ENCODE measurements at regions not wholly inside any gene's neighbourhood (a gene's known extent, or its start where the extent isn't known, plus 50 kb on each side); places are given as distances from the start of the nearest gene placed in this dataset.

GRCh38 chr5:148903587-148903986 is 77.2 kb downstream of the ADRB2 start:
- Histone ChIP-seq H3K27ac (ENCODE audit: low read depth, low read length, severe bottlenecking) (no peak overlapping the region), H3K36me3 (ENCODE audit: control insufficient read depth, insufficient read depth, low read length) (no peaks in the 10 kb centered on the region), H3K9me3 (ENCODE audit: control insufficient read depth, low read length) (no peaks in the 10 kb centered on the region), H3K4me1 (ENCODE audit: control insufficient read depth, insufficient read depth, low read length, poor library complexity, severe bottlenecking) (no peaks in the 10 kb centered on the region), H3K4me3 (ENCODE audit: extremely low read depth, insufficient read depth, low read length, poor library complexity, severe bottlenecking) (no peak overlapping the region)
- 84 to 86% methylated on average over 2 of the region's 2 CpGs for WGBS, 2 experiments (ENCODE audit: insufficient coverage in 2 of 2)

- Histone ChIP-seq H3K4me1 (ENCODE audit: control insufficient read depth, insufficient read depth, low read length, poor library complexity, severe bottlenecking) (no peaks in the 10 kb centered on the region), H3K27ac (ENCODE audit: low read depth, low read length, severe bottlenecking) (no peak overlapping the region), H3K36me3 (ENCODE audit: control insufficient read depth, insufficient read depth, low read length) (no peaks in the 10 kb centered on the region), H3K9me3 (ENCODE audit: control insufficient read depth, low read length) (no peaks in the 10 kb centered on the region), H3K4me3 (ENCODE audit: extremely low read depth, insufficient read depth, low read length, poor library complexity, severe bottlenecking) (no peak overlapping the region)
- WGBS, 2 experiments (ENCODE audit: insufficient coverage in 2 of 2) = 88 to 100% methylated on average over 1 of the region's 1 CpG
These were observed 78.0 kb downstream of the ADRB2 start for GRCh38 chr5:148904440-148904839.

DNA sequence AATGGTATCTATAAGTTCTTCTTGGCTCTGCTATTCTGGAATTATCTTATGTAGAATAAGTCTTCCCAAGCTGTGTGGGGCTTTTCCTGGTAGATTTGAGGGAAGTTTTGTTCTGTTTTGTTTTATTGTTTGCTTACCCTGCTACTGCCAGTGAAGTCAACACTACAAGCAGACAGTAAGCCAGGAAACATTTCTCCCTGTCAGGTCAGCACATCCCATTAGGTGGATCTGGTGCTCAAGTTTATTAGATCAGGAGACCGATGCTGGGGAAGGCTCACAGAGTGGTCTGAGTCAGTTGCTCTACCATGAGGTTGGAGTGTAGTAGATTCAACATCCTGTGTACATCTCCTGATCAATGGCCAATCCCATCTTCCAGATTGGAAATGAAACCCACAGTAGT is 79.1 kb downstream of the ADRB2 start:
- H3K27ac ChIP-seq (ENCODE audit: low read depth, low read length, severe bottlenecking) = no peak overlapping the region
- H3K36me3 ChIP-seq (ENCODE audit: control insufficient read depth, insufficient read depth, low read length) = no peaks in the 10 kb centered on the region
- H3K4me1 ChIP-seq (ENCODE audit: control insufficient read depth, insufficient read depth, low read length, poor library complexity, severe bottlenecking) = no peaks in the 10 kb centered on the region
- H3K9me3 ChIP-seq (ENCODE audit: control insufficient read depth, low read length) = no peaks in the 10 kb centered on the region
- no CpG with 5 or more reads among the region's 1 CpG for WGBS, 2 experiments (ENCODE audit: insufficient coverage in 2 of 2)
- no peak overlapping the region for H3K4me3 ChIP-seq (ENCODE audit: extremely low read depth, insufficient read depth, low read length, poor library complexity, severe bottlenecking)

DNA sequence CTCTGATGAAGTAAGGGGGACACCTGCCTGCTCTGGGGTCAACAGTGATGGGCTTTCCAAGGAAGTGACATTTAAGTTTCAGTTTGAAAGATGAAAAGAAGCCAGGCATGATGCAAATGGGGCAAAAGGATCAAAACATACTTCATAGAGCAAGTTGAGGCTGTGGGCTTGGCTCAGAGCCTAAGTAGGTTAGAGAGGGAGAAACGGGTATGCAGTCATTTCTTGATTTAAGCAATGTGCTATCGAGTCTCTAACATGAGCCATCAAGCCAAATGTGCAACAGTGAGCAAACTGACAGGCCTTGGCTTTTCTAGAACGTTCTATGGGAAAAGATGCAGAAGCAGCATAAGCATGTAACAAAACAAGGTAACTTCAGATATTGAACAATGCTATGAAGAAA is 80.6 kb downstream of the ADRB2 start:
- H3K36me3 ChIP-seq (ENCODE audit: control insufficient read depth, insufficient read depth, low read length) = no peaks in the 10 kb centered on the region
- no peak overlapping the region for H3K27ac ChIP-seq (ENCODE audit: low read depth, low read length, severe bottlenecking)
- no peak overlapping the region for H3K4me3 ChIP-seq (ENCODE audit: extremely low read depth, insufficient read depth, low read length, poor library complexity, severe bottlenecking)
- no peaks in the 10 kb centered on the region for H3K9me3 ChIP-seq (ENCODE audit: control insufficient read depth, low read length)
- peaks cover 1% of the 10 kb centered on the region for H3K4me1 ChIP-seq (ENCODE audit: control insufficient read depth, insufficient read depth, low read length, poor library complexity, severe bottlenecking)
- 88 to 92% methylated on average over 3 of the region's 3 CpGs for WGBS, 2 experiments (ENCODE audit: insufficient coverage in 2 of 2)

DNA sequence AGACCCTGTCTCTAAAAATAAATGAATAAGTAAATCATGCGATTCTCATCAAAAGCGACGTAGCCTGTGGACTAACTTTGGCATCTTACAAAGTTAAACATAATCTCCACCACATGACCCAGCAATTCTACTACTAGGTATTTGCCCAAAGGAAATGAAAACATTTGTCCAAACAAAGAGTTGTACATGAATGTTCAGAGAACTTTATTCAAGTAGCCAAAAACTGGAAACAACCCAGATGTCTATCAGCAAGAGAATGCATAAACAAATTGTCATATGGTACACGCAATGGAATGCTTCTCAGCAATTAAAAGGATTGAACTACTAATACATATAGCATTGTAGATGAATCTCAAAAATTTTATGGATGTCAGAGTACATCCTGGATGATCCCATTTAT is 82.6 kb downstream of the ADRB2 start:
- Histone ChIP-seq H3K4me1 (ENCODE audit: control insufficient read depth, insufficient read depth, low read length, poor library complexity, severe bottlenecking) (peaks cover 18% of the 10 kb centered on the region), H3K27ac (ENCODE audit: low read depth, low read length, severe bottlenecking) (no peak overlapping the region), H3K9me3 (ENCODE audit: control insufficient read depth, low read length) (no peaks in the 10 kb centered on the region), H3K4me3 (ENCODE audit: extremely low read depth, insufficient read depth, low read length, poor library complexity, severe bottlenecking) (no peak overlapping the region), H3K36me3 (ENCODE audit: control insufficient read depth, insufficient read depth, low read length) (no peaks in the 10 kb centered on the region)
- 90 to 100% methylated on average over 2 to 3 of the region's 4 CpGs for WGBS, 2 experiments (ENCODE audit: insufficient coverage in 2 of 2)

- H3K4me3 ChIP-seq (ENCODE audit: extremely low read depth, insufficient read depth, low read length, poor library complexity, severe bottlenecking) = no peak overlapping the region
- H3K9me3 ChIP-seq (ENCODE audit: control insufficient read depth, low read length) = no peaks in the 10 kb centered on the region
- no peaks in the 10 kb centered on the region for H3K36me3 ChIP-seq (ENCODE audit: control insufficient read depth, insufficient read depth, low read length)
- no peak overlapping the region for H3K27ac ChIP-seq (ENCODE audit: low read depth, low read length, severe bottlenecking)
- WGBS, 2 experiments (ENCODE audit: insufficient coverage in 2 of 2) = 100% methylated on average over 1 of the region's 1 CpG
- H3K4me1 ChIP-seq (ENCODE audit: control insufficient read depth, insufficient read depth, low read length, poor library complexity, severe bottlenecking) = peaks cover 25% of the 10 kb centered on the region
These were observed 83.4 kb downstream of the ADRB2 start for GRCh38 chr5:148909766-148910165.

GRCh38 chr5:148910216-148910615 is 83.8 kb downstream of the ADRB2 start:
- 94 to 95% methylated on average over 3 to 4 of the region's 4 CpGs for WGBS, 2 experiments (ENCODE audit: insufficient coverage in 2 of 2)
- Histone ChIP-seq H3K27ac (ENCODE audit: low read depth, low read length, severe bottlenecking) (no peak overlapping the region), H3K9me3 (ENCODE audit: control insufficient read depth, low read length) (no peaks in the 10 kb centered on the region), H3K4me1 (ENCODE audit: control insufficient read depth, insufficient read depth, low read length, poor library complexity, severe bottlenecking) (peaks cover 30% of the 10 kb centered on the region), H3K4me3 (ENCODE audit: extremely low read depth, insufficient read depth, low read length, poor library complexity, severe bottlenecking) (no peak overlapping the region), H3K36me3 (ENCODE audit: control insufficient read depth, insufficient read depth, low read length) (no peaks in the 10 kb centered on the region)

GRCh38 chr5:148910686-148911361 is 84.4 kb downstream of the ADRB2 start:
- WGBS, 2 experiments (ENCODE audit: insufficient coverage in 2 of 2) = 82 to 84% methylated on average over 6 to 7 of the region's 8 CpGs
- H3K4me3 ChIP-seq (ENCODE audit: extremely low read depth, insufficient read depth, low read length, poor library complexity, severe bottlenecking) = no peak overlapping the region

DNA sequence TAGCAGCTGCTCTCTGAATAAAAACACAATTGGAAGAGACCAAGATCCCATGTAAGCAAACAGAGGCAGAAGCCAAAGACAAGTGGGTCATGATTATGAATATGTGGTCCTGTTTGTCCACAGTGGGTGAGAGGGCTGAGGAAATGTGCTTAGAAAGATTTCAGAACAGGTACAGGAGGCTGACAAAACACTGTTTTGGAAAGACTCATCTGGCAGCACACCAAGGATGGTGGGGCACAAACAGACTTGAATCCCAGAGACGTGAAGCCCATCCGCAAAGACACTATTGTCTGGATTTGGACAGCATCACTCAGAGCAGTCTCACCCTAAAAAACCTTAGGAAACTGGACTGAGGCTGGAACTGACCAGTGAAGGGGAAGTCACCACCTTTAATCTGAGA is 85.0 kb downstream of the ADRB2 start:
- Histone ChIP-seq H3K27ac (ENCODE audit: low read depth, low read length, severe bottlenecking) (no peak overlapping the region), H3K4me1 (ENCODE audit: control insufficient read depth, insufficient read depth, low read length, poor library complexity, severe bottlenecking) (peaks cover 36% of the 10 kb centered on the region), H3K36me3 (ENCODE audit: control insufficient read depth, insufficient read depth, low read length) (no peaks in the 10 kb centered on the region), H3K9me3 (ENCODE audit: control insufficient read depth, low read length) (no peaks in the 10 kb centered on the region), H3K4me3 (ENCODE audit: extremely low read depth, insufficient read depth, low read length, poor library complexity, severe bottlenecking) (no peak overlapping the region)
- 82 to 100% methylated on average over 2 of the region's 2 CpGs for WGBS, 2 experiments (ENCODE audit: insufficient coverage in 2 of 2)

More at GRCh38 chr5:148910686-148911361, 84.4 kb downstream of the ADRB2 start:
- Histone ChIP-seq H3K36me3 (ENCODE audit: control insufficient read depth, insufficient read depth, low read length) (no peaks in the 10 kb centered on the region), H3K27ac (ENCODE audit: low read depth, low read length, severe bottlenecking) (no peak overlapping the region), H3K9me3 (ENCODE audit: control insufficient read depth, low read length) (no peaks in the 10 kb centered on the region), H3K4me1 (ENCODE audit: control insufficient read depth, insufficient read depth, low read length, poor library complexity, severe bottlenecking) (peaks cover 36% of the 10 kb centered on the region)

DNA sequence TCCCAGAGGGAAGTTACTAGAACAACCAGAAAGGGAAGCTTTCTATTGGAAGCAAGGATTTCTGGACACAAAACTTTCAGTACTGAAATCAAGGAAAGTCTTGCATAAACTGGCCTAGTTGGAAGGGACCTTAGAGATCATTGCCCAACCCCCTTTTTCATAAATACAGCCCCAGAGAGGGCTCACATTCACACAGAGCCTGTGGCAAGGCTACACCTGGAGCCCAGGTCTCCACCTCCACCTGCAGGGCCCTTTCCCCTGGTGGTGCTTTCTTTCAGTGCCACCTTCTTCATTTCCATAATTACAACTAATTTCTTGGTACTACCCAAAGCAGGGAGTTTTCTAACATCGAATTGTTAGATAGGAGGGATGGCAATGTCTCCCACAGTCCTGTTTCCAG is 85.7 kb downstream of the ADRB2 start:
- no peaks in the 10 kb centered on the region for H3K36me3 ChIP-seq (ENCODE audit: control insufficient read depth, insufficient read depth, low read length)
- H3K4me1 ChIP-seq (ENCODE audit: control insufficient read depth, insufficient read depth, low read length, poor library complexity, severe bottlenecking) = peaks cover 36% of the 10 kb centered on the region
- H3K9me3 ChIP-seq (ENCODE audit: control insufficient read depth, low read length) = no peaks in the 10 kb centered on the region
- H3K4me3 ChIP-seq (ENCODE audit: extremely low read depth, insufficient read depth, low read length, poor library complexity, severe bottlenecking) = no peak overlapping the region
- peak overlapping the region; percentile 95 for H3K27ac ChIP-seq (ENCODE audit: low read depth, low read length, severe bottlenecking)
- WGBS, 2 experiments (ENCODE audit: insufficient coverage in 2 of 2) = 83 to 86% methylated on average over 1 of the region's 1 CpG

- no peaks in the 10 kb centered on the region for H3K9me3 ChIP-seq (ENCODE audit: control insufficient read depth, low read length)
- peak overlapping the region; percentile 95 for H3K27ac ChIP-seq (ENCODE audit: low read depth, low read length, severe bottlenecking)
- no peaks in the 10 kb centered on the region for H3K36me3 ChIP-seq (ENCODE audit: control insufficient read depth, insufficient read depth, low read length)
- no peak overlapping the region for H3K4me3 ChIP-seq (ENCODE audit: extremely low read depth, insufficient read depth, low read length, poor library complexity, severe bottlenecking)
- WGBS, 2 experiments (ENCODE audit: insufficient coverage in 2 of 2) = 10 to 11% methylated on average over 8 of the region's 9 CpGs
- H3K4me1 ChIP-seq (ENCODE audit: control insufficient read depth, insufficient read depth, low read length, poor library complexity, severe bottlenecking) = peaks cover 36% of the 10 kb centered on the region
These were observed 86.4 kb downstream of the ADRB2 start for GRCh38 chr5:148912714-148913398.
